Ishikawa (cell line): ENCODE measurements at regions not wholly inside any gene's neighbourhood (a gene's known extent, or its start where the extent isn't known, plus 50 kb on each side); places are given as distances from the start of the nearest gene placed in this dataset.

Experiments used
- CEBPB ChIP-seq: IDR thresholded peaks from 2 replicates; pipeline ENCODE4 v1.6.1; 2012
- CREB1 ChIP-seq: IDR thresholded peaks from 2 replicates; pipeline ENCODE4 v1.6.1; 2012; ENCODE audit warnings: low read depth
- EGR1 ChIP-seq: IDR thresholded peaks from 2 replicates; pipeline ENCODE4 v1.6.1; 2012
- EP300 ChIP-seq: IDR thresholded peaks from 2 replicates; pipeline ENCODE4 v1.6.1; 2012; ENCODE audit warnings: borderline replicate concordance
- FOXM1 ChIP-seq: IDR thresholded peaks from 2 replicates; pipeline ENCODE4 v1.6.1; 2012; ENCODE audit warnings: low read depth, borderline replicate concordance
- NFIC ChIP-seq: IDR thresholded peaks from 2 replicates; pipeline ENCODE4 v1.6.1; 2012
- RAD21 ChIP-seq: IDR thresholded peaks from 2 replicates; pipeline ENCODE4 v1.6.1; 2012; ENCODE audit warnings: low read depth
- TAF1 ChIP-seq: IDR thresholded peaks from 2 replicates; pipeline ENCODE4 v1.6.1; 2012; ENCODE audit warnings: low read depth, mild to moderate bottlenecking
- TCF12 ChIP-seq: IDR thresholded peaks from 2 replicates; pipeline ENCODE4 v1.6.1; 2012; ENCODE audit warnings: low read depth
- TEAD4 ChIP-seq: IDR thresholded peaks from 2 replicates; pipeline ENCODE4 v1.6.1; 2012
- YY1 ChIP-seq: IDR thresholded peaks from 2 replicates; pipeline ENCODE4 v1.6.1; 2012; ENCODE audit warnings: low read depth
- ZBTB7A ChIP-seq: IDR thresholded peaks from 2 replicates; pipeline ENCODE4 v1.6.1; 2012; ENCODE audit warnings: low read depth
- TF ChIP-seq, protein P1 (sequence below): IDR thresholded peaks from 2 replicates; pipeline ENCODE4 v1.6.1; 2012; ENCODE audit warnings: low read depth, mild to moderate bottlenecking
- TF ChIP-seq, protein P2 (sequence below): IDR thresholded peaks from 2 replicates; pipeline ENCODE4 v1.6.1; 2012
- TF ChIP-seq, protein P3 (sequence below): IDR thresholded peaks from 2 replicates; pipeline ENCODE4 v1.6.1; 2012

DNA sequence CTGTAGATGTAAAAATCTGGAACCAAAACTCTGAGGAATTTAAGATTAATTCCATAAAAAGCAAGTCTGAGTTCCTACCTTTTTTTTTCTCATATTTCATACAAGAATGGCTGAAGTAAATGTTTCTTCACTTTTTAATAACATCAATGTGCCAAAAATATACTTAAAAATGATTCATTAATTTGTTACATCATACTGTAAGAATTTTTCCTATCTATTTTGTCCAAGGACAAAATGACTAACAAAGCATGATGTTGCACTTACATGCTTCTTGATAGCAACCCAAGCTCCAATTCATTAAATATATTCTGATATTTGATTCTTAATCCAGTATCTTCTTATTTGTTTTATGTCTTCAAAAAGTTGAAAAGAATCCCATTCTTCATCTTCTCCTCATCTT, 988.3 kb downstream of the TLE1 start:
- TF ChIP-seq TCF12 = no peak
- no peak for TF ChIP-seq TEAD4
- no peak for TF ChIP-seq FOXM1
- TF ChIP-seq, protein P1, sequence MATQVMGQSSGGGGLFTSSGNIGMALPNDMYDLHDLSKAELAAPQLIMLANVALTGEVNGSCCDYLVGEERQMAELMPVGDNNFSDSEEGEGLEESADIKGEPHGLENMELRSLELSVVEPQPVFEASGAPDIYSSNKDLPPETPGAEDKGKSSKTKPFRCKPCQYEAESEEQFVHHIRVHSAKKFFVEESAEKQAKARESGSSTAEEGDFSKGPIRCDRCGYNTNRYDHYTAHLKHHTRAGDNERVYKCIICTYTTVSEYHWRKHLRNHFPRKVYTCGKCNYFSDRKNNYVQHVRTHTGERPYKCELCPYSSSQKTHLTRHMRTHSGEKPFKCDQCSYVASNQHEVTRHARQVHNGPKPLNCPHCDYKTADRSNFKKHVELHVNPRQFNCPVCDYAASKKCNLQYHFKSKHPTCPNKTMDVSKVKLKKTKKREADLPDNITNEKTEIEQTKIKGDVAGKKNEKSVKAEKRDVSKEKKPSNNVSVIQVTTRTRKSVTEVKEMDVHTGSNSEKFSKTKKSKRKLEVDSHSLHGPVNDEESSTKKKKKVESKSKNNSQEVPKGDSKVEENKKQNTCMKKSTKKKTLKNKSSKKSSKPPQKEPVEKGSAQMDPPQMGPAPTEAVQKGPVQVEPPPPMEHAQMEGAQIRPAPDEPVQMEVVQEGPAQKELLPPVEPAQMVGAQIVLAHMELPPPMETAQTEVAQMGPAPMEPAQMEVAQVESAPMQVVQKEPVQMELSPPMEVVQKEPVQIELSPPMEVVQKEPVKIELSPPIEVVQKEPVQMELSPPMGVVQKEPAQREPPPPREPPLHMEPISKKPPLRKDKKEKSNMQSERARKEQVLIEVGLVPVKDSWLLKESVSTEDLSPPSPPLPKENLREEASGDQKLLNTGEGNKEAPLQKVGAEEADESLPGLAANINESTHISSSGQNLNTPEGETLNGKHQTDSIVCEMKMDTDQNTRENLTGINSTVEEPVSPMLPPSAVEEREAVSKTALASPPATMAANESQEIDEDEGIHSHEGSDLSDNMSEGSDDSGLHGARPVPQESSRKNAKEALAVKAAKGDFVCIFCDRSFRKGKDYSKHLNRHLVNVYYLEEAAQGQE = no peak
- TF ChIP-seq CREB1 = no peak
- no peak for TF ChIP-seq RAD21

DNA sequence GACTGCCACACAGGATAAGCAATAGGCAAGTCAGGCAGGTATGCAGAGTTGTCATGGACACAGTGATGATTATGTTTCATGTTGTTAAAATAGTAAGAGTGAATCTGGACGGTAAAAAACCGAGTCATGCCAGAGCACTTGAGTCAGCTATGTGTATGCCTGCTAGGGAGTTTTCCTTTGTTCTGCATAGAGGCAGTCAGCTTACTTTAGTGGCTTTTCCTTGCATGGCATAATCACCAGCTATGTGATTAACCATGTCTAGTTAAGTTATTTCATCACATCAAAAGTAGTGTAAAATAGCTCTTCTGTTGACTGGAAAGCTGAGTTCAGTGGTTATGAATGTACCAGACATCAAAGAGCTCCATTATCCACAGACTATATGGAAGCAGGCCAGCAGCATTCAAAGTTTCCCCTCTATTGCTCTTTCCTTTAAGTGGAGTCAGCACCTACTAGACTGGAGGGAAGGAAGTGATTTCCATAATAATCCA, 989.8 kb downstream of the TLE1 start:
- TF ChIP-seq NFIC = no peak
- no peak for TF ChIP-seq CEBPB
- TF ChIP-seq, protein P1 = no peak
- TF ChIP-seq, protein P2, sequence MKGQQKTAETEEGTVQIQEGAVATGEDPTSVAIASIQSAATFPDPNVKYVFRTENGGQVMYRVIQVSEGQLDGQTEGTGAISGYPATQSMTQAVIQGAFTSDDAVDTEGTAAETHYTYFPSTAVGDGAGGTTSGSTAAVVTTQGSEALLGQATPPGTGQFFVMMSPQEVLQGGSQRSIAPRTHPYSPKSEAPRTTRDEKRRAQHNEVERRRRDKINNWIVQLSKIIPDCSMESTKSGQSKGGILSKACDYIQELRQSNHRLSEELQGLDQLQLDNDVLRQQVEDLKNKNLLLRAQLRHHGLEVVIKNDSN = no peak
- TF ChIP-seq TAF1 = no peak
- TF ChIP-seq EP300 = no peak
- no peak for TF ChIP-seq YY1
- no peak for TF ChIP-seq RAD21
- no peak for TF ChIP-seq CREB1
- no peak for TF ChIP-seq TCF12
- TF ChIP-seq TEAD4 = no peak
- no peak for TF ChIP-seq ZBTB7A
- TF ChIP-seq, protein P3, sequence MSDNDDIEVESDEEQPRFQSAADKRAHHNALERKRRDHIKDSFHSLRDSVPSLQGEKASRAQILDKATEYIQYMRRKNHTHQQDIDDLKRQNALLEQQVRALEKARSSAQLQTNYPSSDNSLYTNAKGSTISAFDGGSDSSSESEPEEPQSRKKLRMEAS = no peak
- no peak for TF ChIP-seq FOXM1
- TF ChIP-seq EGR1 = no peak

DNA sequence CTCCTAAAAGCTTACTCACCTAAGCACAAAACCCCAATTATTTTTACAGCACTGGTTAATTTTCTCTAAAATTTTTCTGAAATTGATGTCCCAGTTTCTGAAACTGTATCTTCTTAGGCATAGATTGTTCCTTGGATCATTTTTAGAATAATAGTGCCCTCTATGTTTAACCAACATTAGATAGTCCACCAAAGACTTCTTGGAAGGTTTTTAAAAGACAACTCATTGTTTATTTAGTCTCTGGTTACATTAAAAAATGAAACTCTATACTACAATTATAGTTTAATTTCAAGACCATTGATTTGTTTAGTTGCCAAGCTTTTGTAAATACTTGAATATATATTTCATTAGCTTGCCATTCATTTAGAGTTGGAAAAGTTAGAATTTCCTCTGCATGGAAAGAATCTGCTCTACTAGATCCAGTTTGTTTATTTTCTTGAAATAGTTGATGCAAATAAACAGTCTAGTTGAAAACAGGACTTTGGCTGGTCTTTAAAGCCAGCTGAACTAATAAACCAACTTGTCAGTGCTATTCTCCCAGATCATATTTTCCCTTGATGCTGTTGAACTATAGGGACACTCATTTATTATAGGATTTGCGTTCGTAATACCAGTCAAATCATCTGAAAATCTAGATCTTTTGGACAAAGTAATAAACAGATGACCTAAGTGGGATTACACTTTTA, 990.5 kb downstream of the TLE1 start:
- no peak for TF ChIP-seq EGR1
- TF ChIP-seq, protein P1 = no peak

DNA sequence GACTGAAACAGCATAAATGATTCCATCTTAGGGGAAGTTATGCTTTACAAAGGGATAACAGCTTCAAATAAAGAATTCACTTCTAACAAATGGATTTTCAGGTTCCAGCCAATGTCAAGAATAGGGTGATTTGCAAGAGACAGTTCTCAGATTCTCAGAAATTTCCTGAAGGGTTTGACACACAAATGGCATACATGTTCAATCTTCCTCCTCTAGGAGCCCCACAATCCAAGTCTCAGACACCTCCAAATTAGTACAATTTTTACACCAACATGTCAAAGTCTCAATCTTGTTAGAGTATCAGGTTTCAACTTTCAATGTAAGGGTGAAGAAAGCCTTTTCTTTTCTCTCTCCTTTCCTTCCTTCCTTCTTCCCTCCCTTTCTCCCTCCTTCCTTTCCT, 996.6 kb downstream of the TLE1 start:
- TF ChIP-seq TEAD4 (no peak), TCF12 (no peak), ZBTB7A (no peak), CEBPB (no peak), EGR1 (no peak), YY1 (no peak), TAF1 (no peak), RAD21 (no peak), CREB1 (no peak), NFIC (no peak), FOXM1 (no peak), EP300 (no peak)
- TF ChIP-seq, protein P2 = no peak
- TF ChIP-seq, protein P3 = no peak
- TF ChIP-seq, protein P1 = no peak
